HG03103 (cell line): ENCODE measurements at regions not wholly inside any gene's neighbourhood (a gene's known extent, or its start where the extent isn't known, plus 50 kb on each side); places are given as distances from the start of the nearest gene placed in this dataset.

ENCODE experiments used
- ATAC-seq: cut with Tn5 transposase; IDR thresholded peaks from one replicate; pipeline ENCODE4 v1.9.1; 2021; ENCODE audit warnings: low read depth; ENCODE audit not compliant: unreplicated experiment

- ATAC-seq, result no peak
Measured at GRCh38 chr5:7329141-7329540, 66.8 kb upstream of the ADCY2 start.

GRCh38 chr5:7329712-7330111 is 66.2 kb upstream of the ADCY2 start:
- ATAC-seq, result no peak

DNA sequence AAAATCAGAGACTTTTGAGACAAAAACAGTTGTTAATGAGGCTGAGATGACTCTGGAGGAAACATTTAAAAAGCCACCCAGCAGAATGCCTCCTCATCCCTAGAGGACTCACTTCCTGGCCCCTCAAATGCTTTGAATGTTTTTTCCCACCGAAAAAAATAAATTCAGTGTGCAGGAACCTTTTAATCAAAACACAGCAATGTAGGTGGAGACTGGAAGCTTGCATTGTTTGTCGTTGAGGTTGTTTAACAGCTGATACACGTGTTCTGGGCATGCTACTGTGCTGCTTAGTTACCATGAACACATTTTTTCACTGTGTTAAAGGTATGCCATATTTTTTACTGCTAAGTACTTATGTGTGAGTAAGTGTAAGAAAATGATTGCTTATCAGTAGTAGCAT is 65.7 kb upstream of the ADCY2 start:
- ATAC-seq, result no peak

DNA sequence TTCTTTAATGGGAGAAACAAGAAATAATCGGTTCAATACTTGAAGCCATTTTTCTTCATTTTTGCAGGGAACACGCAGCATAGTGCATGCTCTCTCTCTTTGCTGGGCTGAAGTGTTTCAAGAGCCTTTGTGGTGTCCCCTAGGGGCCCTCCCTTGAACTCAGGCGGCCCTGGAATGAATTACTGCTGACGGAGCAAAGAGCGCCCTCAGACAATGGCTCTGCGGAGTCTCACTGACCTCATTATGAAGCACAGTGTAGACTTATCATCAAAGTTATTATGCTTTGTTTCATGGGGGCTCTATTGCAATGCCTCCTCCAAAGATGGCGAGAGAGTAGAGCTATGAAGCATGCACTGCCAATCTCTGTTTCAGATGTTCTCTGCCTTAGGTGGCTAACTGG is 64.8 kb upstream of the ADCY2 start:
- no peak for ATAC-seq
